Peyer's patch (tissue), 4 donors: ENCODE measurements at regions not wholly inside any gene's neighbourhood (a gene's known extent, or its start where the extent isn't known, plus 50 kb on each side); places are given as distances from the start of the nearest gene placed in this dataset.

Source experiments
- DNase-seq, 3 donors: peaks; one replicate each; pipeline ENCODE4 v3.0.0-alpha.2; 2017 to 2019
- H3K27ac ChIP-seq, 4 donors: fragments of 200-600 bp; sonication (generic); one replicate each; pipeline ENCODE4 v1.5.1; 2016 to 2019
- H3K27me3 ChIP-seq, 2 donors: fragments of 200-600 bp; sonication (generic); one replicate each; pipeline ENCODE4 v1.5.1; 2019
- H3K36me3 ChIP-seq, 3 donors: fragments of 200-600 bp; sonication (generic); one replicate each; pipeline ENCODE4 v1.5.1; 2016 to 2019
- H3K4me1 ChIP-seq, 4 donors: fragments of 200-600 bp; sonication (generic); one replicate each; pipeline ENCODE4 v1.5.1; 2016 to 2019
- H3K4me3 ChIP-seq, 4 donors: fragments of 200-600 bp; sonication (generic); 1 replicate in 3 of 4; 2 replicates in 1 of 4; pipeline ENCODE4 v1.5.1; 2016 to 2019; ENCODE audit warnings: mild to moderate bottlenecking in 1 of 4
- H3K9me3 ChIP-seq, 4 donors: fragments of 200-600 bp; sonication (generic); one replicate each; pipeline ENCODE4 v1.5.1; 2016 to 2019; ENCODE audit warnings: mild to moderate bottlenecking in 1 of 4
- CTCF ChIP-seq, 6 experiments: fragments of 450-650 bp in 4 of 6; fragments of 200-600 bp in 2 of 6; sonication (generic) in 1 of 6; IDR thresholded peaks; one replicate each; pipeline ENCODE4 v1.5.1; 2017 to 2019; ENCODE audit warnings: antibody characterized with exemption in 6 of 6, mild to moderate bottlenecking in 3 of 6, moderate library complexity in 1 of 6
- POLR2A ChIP-seq, 2 donors: fragments of 450-650 bp; IDR thresholded peaks; one replicate each; pipeline ENCODE4 v1.5.1; 2017; ENCODE audit warnings: antibody characterized with exemption in 2 of 2, mild to moderate bottlenecking in 2 of 2, moderate library complexity in 2 of 2

- no peak for TF ChIP-seq POLR2A (IDR thresholded peaks at IDR 0.05)
- no peak for TF ChIP-seq CTCF (IDR thresholded peaks at IDR 0.05)
- Histone ChIP-seq H3K4me1 (no peaks in the 10 kb centered on the region), H3K4me3 (no peak overlapping the region), H3K27me3 (no peaks in the 10 kb centered on the region), H3K36me3 (no peaks in the 10 kb centered on the region), H3K27ac (no peak overlapping the region), H3K9me3 (no peaks in the 10 kb centered on the region)
- DNase-seq = peak in 1 of 3 donors; percentile 27
Measured at GRCh38 chr7:156055206-156055822, 243.1 kb upstream of the SHH start.

- H3K4me3 ChIP-seq = no peak overlapping the region
- no peaks in the 10 kb centered on the region for H3K27me3 ChIP-seq
- no peaks in the 10 kb centered on the region for H3K9me3 ChIP-seq
- no peaks in the 10 kb centered on the region for H3K36me3 ChIP-seq
- no peak overlapping the region for H3K27ac ChIP-seq
- DNase-seq = no peak
- H3K4me1 ChIP-seq = no peaks in the 10 kb centered on the region
- no peak for TF ChIP-seq POLR2A (IDR thresholded peaks at IDR 0.05)
- TF ChIP-seq CTCF (IDR thresholded peaks at IDR 0.05) = no peak
Measured at GRCh38 chr7:156051884-156052283, 239.6 kb upstream of the SHH start.

- Histone ChIP-seq H3K36me3 (no peaks in the 10 kb centered on the region), H3K9me3 (no peaks in the 10 kb centered on the region), H3K27me3 (no peaks in the 10 kb centered on the region), H3K4me3 (no peak overlapping the region), H3K4me1 (no peaks in the 10 kb centered on the region), H3K27ac (no peak overlapping the region)
- TF ChIP-seq CTCF (IDR thresholded peaks at IDR 0.05) (no peak), POLR2A (IDR thresholded peaks at IDR 0.05) (no peak)
- no peak for DNase-seq
Measured at GRCh38 chr7:156050636-156051569, 238.6 kb upstream of the SHH start.

DNA sequence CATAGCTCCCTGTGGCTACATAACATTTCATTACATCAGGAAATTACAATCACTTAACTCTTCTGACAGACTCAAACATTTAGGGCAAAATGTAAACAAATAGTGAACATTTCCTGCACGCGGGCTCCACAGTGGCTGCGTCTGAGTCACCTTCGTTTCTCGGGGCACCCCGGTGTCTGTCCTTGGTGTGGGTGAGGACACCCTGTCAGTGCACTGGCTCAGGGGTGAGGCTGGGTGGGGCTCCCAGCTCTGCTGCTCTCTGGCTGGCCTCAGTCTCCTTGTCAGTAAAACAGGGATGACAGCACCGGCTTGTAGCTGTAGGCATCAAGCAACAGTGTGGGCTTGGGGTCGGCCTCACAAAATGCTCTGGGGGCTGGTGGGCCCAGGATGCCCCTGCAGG lies 237.1 kb upstream of the SHH start:
- no peaks in the 10 kb centered on the region for H3K27me3 ChIP-seq
- no peak for DNase-seq
- no peak overlapping the region for H3K4me3 ChIP-seq
- no peak overlapping the region for H3K27ac ChIP-seq
- no peak for TF ChIP-seq CTCF (IDR thresholded peaks at IDR 0.05)
- no peak for TF ChIP-seq POLR2A (IDR thresholded peaks at IDR 0.05)
- H3K9me3 ChIP-seq = no peaks in the 10 kb centered on the region
- H3K36me3 ChIP-seq = no peaks in the 10 kb centered on the region
- no peaks in the 10 kb centered on the region for H3K4me1 ChIP-seq

DNA sequence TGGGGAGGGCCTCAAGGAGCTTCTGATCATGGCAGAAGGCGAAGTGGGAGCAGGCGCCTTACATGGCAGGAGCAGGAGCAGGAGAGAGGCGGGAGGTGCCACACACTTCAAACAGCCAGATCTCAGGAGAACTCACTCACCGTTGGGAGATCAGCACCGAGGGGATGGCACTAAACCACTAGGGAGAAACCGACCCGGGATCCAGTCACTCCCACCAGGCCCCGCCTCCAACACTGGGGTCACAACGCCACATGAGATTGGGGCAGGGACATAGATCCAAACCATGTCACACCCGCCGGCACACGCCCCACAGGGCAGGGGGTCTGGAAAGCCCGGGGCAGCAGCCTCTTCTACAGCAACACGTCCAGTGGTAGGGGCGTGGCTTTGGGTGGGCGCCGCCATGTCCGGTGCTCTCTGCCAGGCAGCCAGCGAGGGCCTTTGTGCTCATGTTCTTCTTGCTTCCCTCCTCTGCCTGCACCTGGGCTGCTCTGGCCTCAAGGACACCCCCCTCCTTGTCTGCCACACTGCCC lies 233.8 kb upstream of the SHH start:
- no peak overlapping the region for H3K4me3 ChIP-seq
- no peaks in the 10 kb centered on the region for H3K27me3 ChIP-seq
- H3K27ac ChIP-seq = no peak overlapping the region
- no peaks in the 10 kb centered on the region for H3K36me3 ChIP-seq
- H3K4me1 ChIP-seq = no peaks in the 10 kb centered on the region
- peak in 1 of 3 donors; percentile 14 for DNase-seq
- no peaks in the 10 kb centered on the region for H3K9me3 ChIP-seq
- TF ChIP-seq POLR2A (IDR thresholded peaks at IDR 0.05) (no peak), CTCF (IDR thresholded peaks at IDR 0.05) (no peak)
